Activated naive CD4-positive, alpha-beta T cell treated with anti-CD3 and anti-CD28 coated beads, Interleukin-2, amount 10 ng/mL, durations not matched to agents 7 days and 5 days (primary cell): ENCODE measurements at regions not wholly inside any gene's neighbourhood (a gene's known extent, or its start where the extent isn't known, plus 50 kb on each side); places are given as distances from the start of the nearest gene placed in this dataset.

Experiments
- CTCF ChIA-PET: fragments of 350-600 bp; sonication (Branson Sonifier 250); formaldehyde crosslinking; loops from one replicate; lab custom pipeline; 2021; ENCODE audit warnings: antibody characterized with exemption; lab: Charles Lee
- DNase-seq: peaks from one replicate; pipeline ENCODE4 v3.0.0-alpha.2; 2020
- H3K27ac Mint-ChIP-seq: one replicate; pipeline ENCODE4 v1.8.0; 2021; ENCODE audit warnings: mild to moderate bottlenecking, moderate library complexity, mixed read lengths
- H3K27me3 Mint-ChIP-seq: one replicate; pipeline ENCODE4 v1.8.0; 2021; ENCODE audit warnings: mild to moderate bottlenecking, mixed read lengths
- H3K36me3 Mint-ChIP-seq: one replicate; pipeline ENCODE4 v1.8.0; 2021; ENCODE audit warnings: mixed read lengths
- H3K4me1 Mint-ChIP-seq: one replicate; pipeline ENCODE4 v1.8.0; 2021; ENCODE audit warnings: mixed read lengths
- H3K4me3 Mint-ChIP-seq: one replicate; pipeline ENCODE4 v1.8.0; 2021; ENCODE audit warnings: mild to moderate bottlenecking, moderate library complexity, mixed read lengths
- H3K9me3 Mint-ChIP-seq: one replicate; pipeline ENCODE4 v1.8.0; 2021; ENCODE audit warnings: mixed read lengths

- H3K27me3 Mint-ChIP-seq = no peaks in the 10 kb centered on the region
- CTCF ChIA-PET = no interaction called here
- H3K36me3 Mint-ChIP-seq = no peaks in the 10 kb centered on the region
- no peak overlapping the region for H3K27ac Mint-ChIP-seq
- no peak for DNase-seq
- no peak overlapping the region for H3K4me3 Mint-ChIP-seq
- peaks cover 5% of the 10 kb centered on the region for H3K9me3 Mint-ChIP-seq
- no peaks in the 10 kb centered on the region for H3K4me1 Mint-ChIP-seq
These were observed 437.4 kb downstream of the NPHP4 start for GRCh38 chr1:5554784-5555183.

- Mint-ChIP-seq H3K4me1 (no peaks in the 10 kb centered on the region), H3K27me3 (no peaks in the 10 kb centered on the region), H3K36me3 (no peaks in the 10 kb centered on the region), H3K27ac (no peak overlapping the region), H3K9me3 (peaks cover 5% of the 10 kb centered on the region), H3K4me3 (no peak overlapping the region)
- DNase-seq = no peak
- CTCF ChIA-PET = no interaction called here
These were observed 438.1 kb downstream of the NPHP4 start for GRCh38 chr1:5554111-5554510.

GRCh38 chr1:5552787-5553484, 439.3 kb downstream of the NPHP4 start:
- Mint-ChIP-seq H3K27ac (no peak overlapping the region), H3K27me3 (no peaks in the 10 kb centered on the region), H3K36me3 (no peaks in the 10 kb centered on the region), H3K9me3 (no peaks in the 10 kb centered on the region), H3K4me1 (no peaks in the 10 kb centered on the region), H3K4me3 (no peak overlapping the region)
- CTCF ChIA-PET = no interaction called here
- DNase-seq = no peak

- no peak overlapping the region for H3K27ac Mint-ChIP-seq
- CTCF ChIA-PET = no interaction called here
- no peaks in the 10 kb centered on the region for H3K36me3 Mint-ChIP-seq
- no peak for DNase-seq
- no peaks in the 10 kb centered on the region for H3K9me3 Mint-ChIP-seq
- no peak overlapping the region for H3K4me3 Mint-ChIP-seq
- no peaks in the 10 kb centered on the region for H3K4me1 Mint-ChIP-seq
- H3K27me3 Mint-ChIP-seq = no peaks in the 10 kb centered on the region
These were observed 440.8 kb downstream of the NPHP4 start for GRCh38 chr1:5551274-5551975.

GRCh38 chr1:5548266-5548665, 444.0 kb downstream of the NPHP4 start:
- H3K4me1 Mint-ChIP-seq = no peaks in the 10 kb centered on the region
- no peak overlapping the region for H3K27ac Mint-ChIP-seq
- no peaks in the 10 kb centered on the region for H3K36me3 Mint-ChIP-seq
- DNase-seq = no peak
- no peaks in the 10 kb centered on the region for H3K27me3 Mint-ChIP-seq
- CTCF ChIA-PET = no interaction called here
- H3K9me3 Mint-ChIP-seq = no peaks in the 10 kb centered on the region
- no peak overlapping the region for H3K4me3 Mint-ChIP-seq

- Mint-ChIP-seq H3K36me3 (no peaks in the 10 kb centered on the region), H3K4me3 (no peak overlapping the region), H3K4me1 (no peaks in the 10 kb centered on the region), H3K27ac (no peak overlapping the region), H3K9me3 (no peaks in the 10 kb centered on the region), H3K27me3 (peaks cover 3% of the 10 kb centered on the region)
- CTCF ChIA-PET = no interaction called here
- DNase-seq = no peak
These were observed 449.0 kb downstream of the NPHP4 start for GRCh38 chr1:5543235-5543634.

GRCh38 chr1:5532811-5533210, 459.4 kb downstream of the NPHP4 start:
- H3K36me3 Mint-ChIP-seq = no peaks in the 10 kb centered on the region
- H3K4me3 Mint-ChIP-seq = no peak overlapping the region
- CTCF ChIA-PET = no interaction called here
- H3K9me3 Mint-ChIP-seq = no peaks in the 10 kb centered on the region
- no peaks in the 10 kb centered on the region for H3K4me1 Mint-ChIP-seq
- H3K27ac Mint-ChIP-seq = no peak overlapping the region
- DNase-seq = no peak
- H3K27me3 Mint-ChIP-seq = peaks cover 5% of the 10 kb centered on the region

- Mint-ChIP-seq H3K4me1 (no peaks in the 10 kb centered on the region), H3K9me3 (no peaks in the 10 kb centered on the region), H3K27me3 (no peaks in the 10 kb centered on the region), H3K36me3 (no peaks in the 10 kb centered on the region), H3K27ac (no peak overlapping the region), H3K4me3 (no peak overlapping the region)
- CTCF ChIA-PET = no interaction called here
- DNase-seq = no peak
These were observed 465.2 kb downstream of the NPHP4 start for GRCh38 chr1:5526822-5527551.

- Mint-ChIP-seq H3K4me3 (no peak overlapping the region), H3K27ac (no peak overlapping the region), H3K27me3 (peaks cover 5% of the 10 kb centered on the region), H3K4me1 (no peaks in the 10 kb centered on the region), H3K36me3 (no peaks in the 10 kb centered on the region), H3K9me3 (no peaks in the 10 kb centered on the region)
- CTCF ChIA-PET = no interaction called here
- DNase-seq = no peak
These were observed 465.9 kb downstream of the NPHP4 start for GRCh38 chr1:5526385-5526750.

GRCh38 chr1:5525597-5526384, 466.4 kb downstream of the NPHP4 start:
- H3K27me3 Mint-ChIP-seq = peaks cover 5% of the 10 kb centered on the region
- no peaks in the 10 kb centered on the region for H3K36me3 Mint-ChIP-seq
- no peak for DNase-seq
- no peaks in the 10 kb centered on the region for H3K9me3 Mint-ChIP-seq
- no peak overlapping the region for H3K27ac Mint-ChIP-seq
- no peaks in the 10 kb centered on the region for H3K4me1 Mint-ChIP-seq
- CTCF ChIA-PET = no interaction called here
- no peak overlapping the region for H3K4me3 Mint-ChIP-seq

GRCh38 chr1:5522531-5523145, 469.6 kb downstream of the NPHP4 start:
- H3K27ac Mint-ChIP-seq = no peak overlapping the region
- CTCF ChIA-PET = interaction anchor here (1.0 to 1.2 kb wide), 2 partner anchors 9 to 12 kb away, joined by 3 to 5 read pairs; no protein-coding TSS in a partner anchor

GRCh38 chr1:5519366-5520135, 472.7 kb downstream of the NPHP4 start:
- no peaks in the 10 kb centered on the region for H3K36me3 Mint-ChIP-seq
- no peak overlapping the region for H3K4me3 Mint-ChIP-seq
- H3K27ac Mint-ChIP-seq = no peak overlapping the region
- DNase-seq = no peak
- H3K4me1 Mint-ChIP-seq = no peaks in the 10 kb centered on the region
- peaks cover 10% of the 10 kb centered on the region for H3K27me3 Mint-ChIP-seq
- CTCF ChIA-PET = no interaction called here
- no peaks in the 10 kb centered on the region for H3K9me3 Mint-ChIP-seq

More at GRCh38 chr1:5522531-5523145, 469.6 kb downstream of the NPHP4 start:
- Mint-ChIP-seq H3K4me3 (no peak overlapping the region), H3K9me3 (no peaks in the 10 kb centered on the region), H3K36me3 (no peaks in the 10 kb centered on the region), H3K4me1 (no peaks in the 10 kb centered on the region), H3K27me3 (peaks cover 10% of the 10 kb centered on the region)
- no peak for DNase-seq

GRCh38 chr1:5516756-5517155, 475.5 kb downstream of the NPHP4 start:
- H3K4me1 Mint-ChIP-seq = no peaks in the 10 kb centered on the region
- H3K4me3 Mint-ChIP-seq = no peak overlapping the region
- no peak overlapping the region for H3K27ac Mint-ChIP-seq
- DNase-seq = no peak
- H3K36me3 Mint-ChIP-seq = no peaks in the 10 kb centered on the region
- peaks cover 24% of the 10 kb centered on the region for H3K27me3 Mint-ChIP-seq
- CTCF ChIA-PET = no interaction called here
- no peaks in the 10 kb centered on the region for H3K9me3 Mint-ChIP-seq
